ENCODE measurements at regions not wholly inside any gene's neighbourhood (a gene's known extent, or its start where the extent isn't known, plus 50 kb on each side); places are given as distances from the start of the nearest gene placed in this dataset.

- DNase-seq (no peak), ATAC-seq (no peak)
- H3K4me1 Mint-ChIP-seq, result no peaks in the 10 kb centered on the region
- no peak overlapping the region for H3K27ac Mint-ChIP-seq
- peaks cover 3% of the 10 kb centered on the region for H3K36me3 Mint-ChIP-seq (ENCODE audit: low read depth)
- H3K9me3 ChIP-seq (ENCODE audit: control insufficient read depth, low read length, poor library complexity, severe bottlenecking), result no peaks in the 10 kb centered on the region
- H3K4me3 Mint-ChIP-seq, result no peak overlapping the region
- peaks cover 36% of the 10 kb centered on the region for H3K27me3 Mint-ChIP-seq
These were observed 60.4 kb upstream of the FAM20C start for GRCh38 chr7:131781-132482.

GRCh38 chr7:132899-133298, 59.5 kb upstream of the FAM20C start:
- H3K9me3 ChIP-seq (ENCODE audit: control insufficient read depth, low read length, poor library complexity, severe bottlenecking), result no peaks in the 10 kb centered on the region
- Mint-ChIP-seq H3K27me3 (peaks cover 41% of the 10 kb centered on the region), H3K4me1 (no peaks in the 10 kb centered on the region), H3K27ac (no peak overlapping the region), H3K36me3 (ENCODE audit: low read depth) (peaks cover 3% of the 10 kb centered on the region), H3K4me3 (no peak overlapping the region)
- DNase-seq, result no peak
- ATAC-seq, result no peak

- Mint-ChIP-seq H3K27ac (no peak overlapping the region), H3K4me3 (no peak overlapping the region), H3K4me1 (no peaks in the 10 kb centered on the region), H3K36me3 (ENCODE audit: low read depth) (peaks cover 3% of the 10 kb centered on the region), H3K27me3 (peaks cover 44% of the 10 kb centered on the region)
- no peaks in the 10 kb centered on the region for H3K9me3 ChIP-seq (ENCODE audit: control insufficient read depth, low read length, poor library complexity, severe bottlenecking)
- ATAC-seq (no peak), DNase-seq (no peak)
These were observed 58.9 kb upstream of the FAM20C start for GRCh38 chr7:133470-133869.

GRCh38 chr7:134029-134428, 58.3 kb upstream of the FAM20C start:
- Mint-ChIP-seq H3K4me1 (no peaks in the 10 kb centered on the region), H3K27me3 (peaks cover 48% of the 10 kb centered on the region), H3K4me3 (no peak overlapping the region), H3K36me3 (ENCODE audit: low read depth) (peaks cover 3% of the 10 kb centered on the region), H3K27ac (no peak overlapping the region)
- no peak for ATAC-seq
- no peaks in the 10 kb centered on the region for H3K9me3 ChIP-seq (ENCODE audit: control insufficient read depth, low read length, poor library complexity, severe bottlenecking)
- no peak for DNase-seq

GRCh38 chr7:134561-135256, 57.7 kb upstream of the FAM20C start:
- Mint-ChIP-seq H3K27ac (no peak overlapping the region), H3K4me3 (no peak overlapping the region), H3K4me1 (no peaks in the 10 kb centered on the region), H3K36me3 (ENCODE audit: low read depth) (peaks cover 3% of the 10 kb centered on the region), H3K27me3 (peaks cover 51% of the 10 kb centered on the region)
- ATAC-seq (no peak), DNase-seq (no peak)
- no peaks in the 10 kb centered on the region for H3K9me3 ChIP-seq (ENCODE audit: control insufficient read depth, low read length, poor library complexity, severe bottlenecking)

GRCh38 chr7:135257-135653, 57.1 kb upstream of the FAM20C start:
- H3K4me3 Mint-ChIP-seq, result no peak overlapping the region
- H3K4me1 Mint-ChIP-seq, result no peaks in the 10 kb centered on the region
- H3K9me3 ChIP-seq (ENCODE audit: control insufficient read depth, low read length, poor library complexity, severe bottlenecking), result no peaks in the 10 kb centered on the region
- ATAC-seq, result no peak
- H3K36me3 Mint-ChIP-seq (ENCODE audit: low read depth), result peaks cover 3% of the 10 kb centered on the region
- H3K27me3 Mint-ChIP-seq, result peaks cover 47% of the 10 kb centered on the region
- no peak for DNase-seq
- H3K27ac Mint-ChIP-seq, result no peak overlapping the region

- Mint-ChIP-seq H3K27ac (no peak overlapping the region), H3K36me3 (ENCODE audit: low read depth) (peaks cover 3% of the 10 kb centered on the region), H3K27me3 (peaks cover 45% of the 10 kb centered on the region), H3K4me3 (no peak overlapping the region), H3K4me1 (no peaks in the 10 kb centered on the region)
- DNase-seq (no peak), ATAC-seq (no peak)
- H3K9me3 ChIP-seq (ENCODE audit: control insufficient read depth, low read length, poor library complexity, severe bottlenecking), result no peaks in the 10 kb centered on the region
These were observed 56.4 kb upstream of the FAM20C start for GRCh38 chr7:135731-136645.

- peaks cover 3% of the 10 kb centered on the region for H3K36me3 Mint-ChIP-seq (ENCODE audit: low read depth)
- no peak overlapping the region for H3K27ac Mint-ChIP-seq
- no peaks in the 10 kb centered on the region for H3K9me3 ChIP-seq (ENCODE audit: control insufficient read depth, low read length, poor library complexity, severe bottlenecking)
- H3K4me3 Mint-ChIP-seq, result no peak overlapping the region
- no peaks in the 10 kb centered on the region for H3K4me1 Mint-ChIP-seq
- ATAC-seq (no peak), DNase-seq (no peak)
- peaks cover 50% of the 10 kb centered on the region for H3K27me3 Mint-ChIP-seq
These were observed 55.1 kb upstream of the FAM20C start for GRCh38 chr7:137094-137891.

GRCh38 chr7:139131-139530, 53.2 kb upstream of the FAM20C start:
- Mint-ChIP-seq H3K4me1 (no peaks in the 10 kb centered on the region), H3K36me3 (ENCODE audit: low read depth) (no peaks in the 10 kb centered on the region), H3K4me3 (no peak overlapping the region), H3K27ac (no peak overlapping the region), H3K27me3 (peaks cover 48% of the 10 kb centered on the region)
- no peak for DNase-seq
- H3K9me3 ChIP-seq (ENCODE audit: control insufficient read depth, low read length, poor library complexity, severe bottlenecking), result no peaks in the 10 kb centered on the region
- ATAC-seq, result no peak

GRCh38 chr7:139561-140243, 52.7 kb upstream of the FAM20C start:
- Mint-ChIP-seq H3K27me3 (peaks cover 42% of the 10 kb centered on the region), H3K27ac (no peak overlapping the region), H3K4me3 (no peak overlapping the region), H3K4me1 (no peaks in the 10 kb centered on the region), H3K36me3 (ENCODE audit: low read depth) (no peaks in the 10 kb centered on the region)
- no peak for ATAC-seq
- no peak for DNase-seq
- no peaks in the 10 kb centered on the region for H3K9me3 ChIP-seq (ENCODE audit: control insufficient read depth, low read length, poor library complexity, severe bottlenecking)

- Mint-ChIP-seq H3K36me3 (ENCODE audit: low read depth) (peaks cover 2% of the 10 kb centered on the region), H3K4me3 (no peak overlapping the region), H3K27me3 (peaks cover 30% of the 10 kb centered on the region), H3K27ac (no peak overlapping the region), H3K4me1 (no peaks in the 10 kb centered on the region)
- ATAC-seq, result no peak
- H3K9me3 ChIP-seq (ENCODE audit: control insufficient read depth, low read length, poor library complexity, severe bottlenecking), result no peaks in the 10 kb centered on the region
- no peak for DNase-seq
These were observed 51.4 kb upstream of the FAM20C start for GRCh38 chr7:140996-141395.

GRCh38 chr7:142248-142941, 50.0 kb upstream of the FAM20C start:
- H3K9me3 ChIP-seq (ENCODE audit: control insufficient read depth, low read length, poor library complexity, severe bottlenecking), result no peaks in the 10 kb centered on the region
- Mint-ChIP-seq H3K4me1 (no peaks in the 10 kb centered on the region), H3K27me3 (peaks cover 20% of the 10 kb centered on the region), H3K27ac (no peak overlapping the region), H3K4me3 (no peak overlapping the region), H3K36me3 (ENCODE audit: low read depth) (peaks cover 2% of the 10 kb centered on the region)
- no peak for ATAC-seq
- DNase-seq, result no peak

Data from T-helper 17 cell (primary cell).